GM23248 (cell line): ENCODE measurements at regions not wholly inside any gene's neighbourhood (a gene's known extent, or its start where the extent isn't known, plus 50 kb on each side); places are given as distances from the start of the nearest gene placed in this dataset.

Experiments used
- DNase-seq: peaks from one replicate; pipeline ENCODE4 v3.0.0-alpha.2; 2015
- H2AFZ ChIP-seq: fragments of 200-600 bp; sonication (generic); 2 replicates; pipeline ENCODE4 v1.6.1; 2016; ENCODE audit warnings: antibody characterized with exemption
- H3F3A ChIP-seq: fragments of 200-600 bp; sonication (generic); 2 replicates; pipeline ENCODE4 v1.6.1; 2016; ENCODE audit warnings: mild to moderate bottlenecking, antibody characterized with exemption, mixed run types; ENCODE audit not compliant: insufficient read depth
- H3K27ac ChIP-seq: fragments of 200-600 bp; sonication (generic); 2 replicates; pipeline ENCODE4 v1.5.1; 2016; ENCODE audit warnings: mild to moderate bottlenecking
- H3K27me3 ChIP-seq: fragments of 200-600 bp; sonication (generic); replicated peaks from 2 replicates; pipeline ENCODE4 v1.6.1; 2016; ENCODE audit warnings: mild to moderate bottlenecking; ENCODE audit not compliant: insufficient read depth
- H3K36me3 ChIP-seq: fragments of 200-600 bp; sonication (generic); 2 replicates; pipeline ENCODE4 v1.6.1; 2016; ENCODE audit warnings: low read depth, mild to moderate bottlenecking
- H3K4me1 ChIP-seq: fragments of 200-600 bp; sonication (generic); 2 replicates; pipeline ENCODE4 v1.6.1; 2016; ENCODE audit warnings: mild to moderate bottlenecking; ENCODE audit not compliant: insufficient read depth
- H3K4me2 ChIP-seq: fragments of 200-600 bp; sonication (generic); one replicate; pipeline ENCODE4 v1.6.1; 2016; ENCODE audit warnings: mild to moderate bottlenecking; ENCODE audit not compliant: unreplicated experiment
- H3K4me3 ChIP-seq: fragments of 200-600 bp; sonication (generic); 2 replicates; pipeline ENCODE4 v1.5.1; 2016; ENCODE audit warnings: mild to moderate bottlenecking
- H3K79me2 ChIP-seq: fragments of 200-600 bp; sonication (generic); 2 replicates; pipeline ENCODE4 v1.6.1; 2016; ENCODE audit warnings: mild to moderate bottlenecking; ENCODE audit not compliant: insufficient read depth
- H3K9ac ChIP-seq: fragments of 200-600 bp; sonication (generic); 2 replicates; pipeline ENCODE4 v1.6.1; 2016; ENCODE audit warnings: mild to moderate bottlenecking
- H3K9me2 ChIP-seq: fragments of 200-600 bp; sonication (generic); 2 replicates; pipeline ENCODE4 v1.6.1; 2016; ENCODE audit warnings: mixed run types, mild to moderate bottlenecking, moderate library complexity; ENCODE audit not compliant: insufficient read depth
- H3K9me3 ChIP-seq: fragments of 200-600 bp; sonication (generic); one replicate; pipeline ENCODE4 v1.6.1; 2017; ENCODE audit warnings: low read depth
- H4K20me1 ChIP-seq: fragments of 200-600 bp; sonication (generic); 2 replicates; pipeline ENCODE4 v1.6.0; 2016; ENCODE audit not compliant: insufficient read depth
- EZH2 ChIP-seq: fragments of 200-600 bp; sonication (generic); IDR thresholded peaks from 2 replicates; pipeline ENCODE4 v1.6.1; 2018; ENCODE audit warnings: antibody characterized with exemption, mild to moderate bottlenecking; ENCODE audit not compliant: insufficient read depth, poor library complexity, severe bottlenecking
- EZH2phosphoT487 ChIP-seq: fragments of 200-600 bp; sonication (generic); IDR thresholded peaks from 2 replicates; pipeline ENCODE4 v1.6.1; 2018; ENCODE audit warnings: antibody characterized with exemption, moderate library complexity, mild to moderate bottlenecking, low read depth; ENCODE audit not compliant: insufficient read depth
- WGBS, 2 experiments: methylation state at CpG; one replicate each; pipeline ENCODE4 v1.1.6; 2015 to 2017; ENCODE audit warnings: low lambda C conversion rate in 2 of 2, low coverage in 1 of 2; ENCODE audit errors: missing lambda C conversion rate in 2 of 2; 5-methylcytosine and 5-hydroxymethylcytosine counted together
- in situ Hi-C: fragments of 300-500 bp; cut with MboI; formaldehyde crosslinking; loops from 2 replicates; pipeline ENCODE4 v1.15.0; 2020

DNA sequence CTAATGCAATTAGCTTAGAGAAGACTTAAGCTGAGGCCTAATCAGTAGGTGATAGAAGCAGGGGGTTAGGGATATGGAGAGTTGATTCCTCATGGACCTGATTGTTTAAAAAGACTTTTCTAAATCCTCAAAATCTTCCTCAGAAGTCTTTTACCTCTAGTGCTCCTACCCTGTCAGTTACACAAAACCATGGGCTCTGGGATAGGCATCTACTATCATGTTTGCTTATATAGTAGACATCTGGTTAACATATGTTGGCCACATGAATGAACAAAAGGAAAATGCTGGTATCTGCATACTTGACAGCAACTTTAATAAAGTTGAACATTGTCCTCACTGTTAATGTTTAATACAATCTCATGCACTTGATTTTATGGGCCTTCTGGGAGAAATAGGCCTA is 61.5 kb upstream of the FKBP1C start:
- Histone ChIP-seq H3K9me3 (no peaks in the 10 kb centered on the region), H3K27me3 (no peaks in the 10 kb centered on the region), H3K4me2 (no peak overlapping the region), H3F3A (no peaks in the 10 kb centered on the region), H3K9ac (no peak overlapping the region), H2AFZ (no peak overlapping the region), H3K9me2 (no peaks in the 10 kb centered on the region), H4K20me1 (no peaks in the 10 kb centered on the region), H3K4me3 (no peak overlapping the region), H3K36me3 (no peaks in the 10 kb centered on the region), H3K79me2 (no peaks in the 10 kb centered on the region), H3K27ac (no peak overlapping the region), H3K4me1 (no peaks in the 10 kb centered on the region)
- in situ Hi-C loops = no loop called here
- no peak for DNase-seq
- no peak for TF ChIP-seq EZH2
- no peak for TF ChIP-seq EZH2phosphoT487

DNA sequence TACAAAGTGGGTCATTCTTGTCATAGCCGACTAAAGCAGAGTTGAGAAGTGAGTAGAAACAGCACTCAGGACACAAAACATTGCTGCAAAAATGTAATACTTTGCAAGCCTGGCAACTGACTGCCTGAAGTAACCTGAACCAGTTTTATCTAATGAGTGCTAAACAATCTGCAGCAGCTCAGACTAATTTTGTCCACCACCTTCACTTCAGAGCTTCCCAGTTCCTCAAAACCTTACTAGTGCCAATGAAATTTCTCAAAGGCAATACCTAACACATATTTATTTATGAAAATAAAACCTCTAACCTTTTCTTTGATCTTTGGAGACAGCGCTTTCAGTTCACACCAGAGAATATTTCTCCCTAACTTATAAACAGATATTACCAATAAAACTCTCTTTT is 56.7 kb upstream of the FKBP1C start:
- Histone ChIP-seq H3K9me2 (no peaks in the 10 kb centered on the region), H3K9me3 (no peaks in the 10 kb centered on the region), H3F3A (no peaks in the 10 kb centered on the region), H3K4me2 (no peak overlapping the region), H3K4me3 (no peak overlapping the region), H2AFZ (no peak overlapping the region), H3K27ac (no peak overlapping the region), H4K20me1 (no peaks in the 10 kb centered on the region), H3K4me1 (no peaks in the 10 kb centered on the region), H3K36me3 (no peaks in the 10 kb centered on the region), H3K9ac (no peak overlapping the region), H3K79me2 (no peaks in the 10 kb centered on the region), H3K27me3 (no peaks in the 10 kb centered on the region)
- no peak for TF ChIP-seq EZH2
- TF ChIP-seq EZH2phosphoT487 = no peak
- in situ Hi-C loops = no loop called here
- 18 to 31% methylated on average over 2 of the region's 2 CpGs for WGBS, 2 experiments
- no peak for DNase-seq
